ENCODE measurements at regions not wholly inside any gene's neighbourhood (a gene's known extent, or its start where the extent isn't known, plus 50 kb on each side); places are given as distances from the start of the nearest gene placed in this dataset.
"Not testable (repeated sequence)": the region's sequence is repeated elsewhere in the genome, so short reads cannot be mapped to it uniquely, and the experiment has no call there.

DNA sequence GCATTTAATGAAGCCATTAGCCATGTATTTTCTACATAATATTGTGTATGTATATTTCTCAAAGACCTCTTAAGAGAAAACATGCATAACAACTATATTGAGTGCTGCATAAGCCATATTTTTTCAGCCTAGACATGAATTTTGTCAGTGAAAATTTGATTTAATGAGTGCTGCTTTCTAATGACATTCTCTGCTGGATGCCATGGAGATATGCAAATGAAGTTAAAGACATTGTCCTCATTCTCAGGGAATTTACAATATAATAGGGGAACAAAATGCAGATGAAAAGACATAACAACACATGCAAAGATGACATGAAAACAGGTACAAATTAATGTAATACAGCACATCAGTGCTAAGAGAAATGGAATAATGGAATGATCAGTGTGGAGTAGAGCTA is 118.7 kb downstream of the ATOH1 start:
- Mint-ChIP-seq H3K9me3 (peaks cover under 1% of the 10 kb centered on the region), H3K4me3 (no peak overlapping the region), H3K27me3 (ENCODE audit: low read depth) (no peaks in the 10 kb centered on the region), H3K27ac (ENCODE audit: unreplicated experiment) (no peak overlapping the region), H3K4me1 (no peaks in the 10 kb centered on the region), H3K36me3 (ENCODE audit: low read depth) (no peaks in the 10 kb centered on the region)
- TF ChIP-seq, protein P1, sequence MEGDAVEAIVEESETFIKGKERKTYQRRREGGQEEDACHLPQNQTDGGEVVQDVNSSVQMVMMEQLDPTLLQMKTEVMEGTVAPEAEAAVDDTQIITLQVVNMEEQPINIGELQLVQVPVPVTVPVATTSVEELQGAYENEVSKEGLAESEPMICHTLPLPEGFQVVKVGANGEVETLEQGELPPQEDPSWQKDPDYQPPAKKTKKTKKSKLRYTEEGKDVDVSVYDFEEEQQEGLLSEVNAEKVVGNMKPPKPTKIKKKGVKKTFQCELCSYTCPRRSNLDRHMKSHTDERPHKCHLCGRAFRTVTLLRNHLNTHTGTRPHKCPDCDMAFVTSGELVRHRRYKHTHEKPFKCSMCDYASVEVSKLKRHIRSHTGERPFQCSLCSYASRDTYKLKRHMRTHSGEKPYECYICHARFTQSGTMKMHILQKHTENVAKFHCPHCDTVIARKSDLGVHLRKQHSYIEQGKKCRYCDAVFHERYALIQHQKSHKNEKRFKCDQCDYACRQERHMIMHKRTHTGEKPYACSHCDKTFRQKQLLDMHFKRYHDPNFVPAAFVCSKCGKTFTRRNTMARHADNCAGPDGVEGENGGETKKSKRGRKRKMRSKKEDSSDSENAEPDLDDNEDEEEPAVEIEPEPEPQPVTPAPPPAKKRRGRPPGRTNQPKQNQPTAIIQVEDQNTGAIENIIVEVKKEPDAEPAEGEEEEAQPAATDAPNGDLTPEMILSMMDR (conservative IDR thresholded peaks at IDR 0.05), result no peak
- no peak for DNase-seq (ENCODE audit: low read depth, low spot score)

DNA sequence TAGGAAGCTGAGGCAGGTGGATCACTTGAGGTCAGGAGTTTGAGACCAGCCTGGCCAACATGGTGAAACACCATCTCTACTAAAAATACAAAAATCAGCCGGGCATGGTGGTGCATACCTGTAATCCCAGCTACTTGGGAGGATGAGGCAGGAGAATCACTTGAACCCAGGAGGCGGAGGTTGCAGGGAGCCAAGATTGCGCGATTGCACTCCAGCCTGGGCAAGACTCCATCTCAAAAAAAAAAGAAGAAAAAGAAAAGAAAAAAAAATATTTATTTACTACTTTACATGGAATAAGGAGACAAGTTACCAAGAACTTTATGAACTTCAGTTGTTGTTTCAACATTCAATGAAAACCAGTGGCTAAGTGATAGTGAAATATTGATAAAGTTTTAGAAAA is 121.7 kb downstream of the ATOH1 start:
- not testable (repeated sequence) for H3K9me3 Mint-ChIP-seq; H3K27me3 Mint-ChIP-seq (ENCODE audit: low read depth); H3K4me1 Mint-ChIP-seq; H3K4me3 Mint-ChIP-seq; H3K27ac Mint-ChIP-seq (ENCODE audit: unreplicated experiment); DNase-seq (ENCODE audit: low read depth, low spot score); H3K36me3 Mint-ChIP-seq (ENCODE audit: low read depth)

DNA sequence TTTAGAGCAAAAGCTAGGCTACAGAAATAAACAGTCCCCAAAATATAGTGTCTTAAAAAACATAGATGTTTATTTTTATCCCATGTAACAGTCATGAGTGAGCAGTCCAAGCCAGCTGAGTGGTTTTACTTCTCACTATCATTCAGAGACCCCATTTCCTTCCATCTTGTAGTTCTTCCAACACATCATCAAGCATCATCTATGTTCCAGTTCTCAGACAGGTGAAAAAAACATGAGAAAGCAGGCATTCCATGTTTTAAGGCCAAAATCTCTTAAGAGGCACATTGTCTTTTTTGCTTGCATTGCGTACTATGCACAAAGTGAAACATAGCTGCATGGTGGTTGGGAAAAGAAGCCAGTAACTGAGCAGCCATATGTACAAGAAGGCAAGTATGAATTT is 128.6 kb downstream of the ATOH1 start:
- Mint-ChIP-seq H3K9me3 (peaks cover 11% of the 10 kb centered on the region), H3K4me1 (no peaks in the 10 kb centered on the region), H3K27ac (ENCODE audit: unreplicated experiment) (no peak overlapping the region), H3K27me3 (ENCODE audit: low read depth) (no peaks in the 10 kb centered on the region), H3K36me3 (ENCODE audit: low read depth) (no peaks in the 10 kb centered on the region), H3K4me3 (no peak overlapping the region)
- no peak for DNase-seq (ENCODE audit: low read depth, low spot score)
- TF ChIP-seq, protein P1 (conservative IDR thresholded peaks at IDR 0.05), result no peak

DNA sequence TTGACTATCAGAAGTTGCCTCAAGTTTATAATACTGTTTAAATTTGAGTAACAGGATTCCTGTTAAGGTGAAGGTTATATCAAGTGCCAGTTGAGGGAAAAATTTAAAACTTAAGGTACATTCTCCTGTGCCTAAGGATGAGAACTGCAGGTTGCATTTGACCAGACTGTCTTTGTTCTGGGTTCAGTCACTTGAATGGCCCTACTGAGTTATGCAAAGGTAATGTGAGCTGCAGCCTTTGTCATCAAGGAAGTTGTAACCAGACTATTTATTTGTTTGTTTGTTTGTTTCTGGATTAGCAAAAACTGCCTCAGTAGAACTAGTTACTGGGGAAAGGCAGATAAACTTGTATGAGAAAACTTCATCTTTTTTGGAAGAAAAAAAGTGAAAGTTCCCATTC is 131.9 kb downstream of the ATOH1 start:
- H3K36me3 Mint-ChIP-seq (ENCODE audit: low read depth), result no peaks in the 10 kb centered on the region
- H3K4me1 Mint-ChIP-seq, result no peaks in the 10 kb centered on the region
- no peaks in the 10 kb centered on the region for H3K27me3 Mint-ChIP-seq (ENCODE audit: low read depth)
- H3K27ac Mint-ChIP-seq (ENCODE audit: unreplicated experiment), result no peak overlapping the region
- no peak for DNase-seq (ENCODE audit: low read depth, low spot score)
- no peak overlapping the region for H3K4me3 Mint-ChIP-seq
- TF ChIP-seq, protein P1 (conservative IDR thresholded peaks at IDR 0.05), result no peak
- peaks cover 2% of the 10 kb centered on the region for H3K9me3 Mint-ChIP-seq

DNA sequence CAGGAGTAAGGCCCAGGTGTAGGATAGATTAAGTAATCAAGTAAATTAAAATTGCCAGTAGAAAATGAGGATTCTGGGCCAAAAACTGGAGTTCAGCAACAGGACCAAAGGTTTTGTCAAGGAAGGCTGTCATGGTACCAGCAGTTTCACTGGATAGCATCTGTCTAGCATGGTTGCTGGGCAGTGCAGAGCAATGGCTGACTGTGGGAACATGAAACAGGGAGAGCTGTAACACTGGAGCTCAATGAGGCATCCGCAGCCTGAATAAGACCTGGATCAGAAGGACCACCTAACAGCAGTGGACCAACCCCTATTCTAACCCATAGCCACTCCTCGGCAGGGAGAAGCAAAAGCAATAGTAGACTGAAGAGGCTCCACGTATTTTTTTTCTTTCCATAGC is 132.4 kb downstream of the ATOH1 start:
- H3K27me3 Mint-ChIP-seq (ENCODE audit: low read depth), result no peaks in the 10 kb centered on the region
- H3K4me1 Mint-ChIP-seq, result no peaks in the 10 kb centered on the region
- DNase-seq (ENCODE audit: low read depth, low spot score), result no peak
- no peak overlapping the region for H3K27ac Mint-ChIP-seq (ENCODE audit: unreplicated experiment)
- H3K9me3 Mint-ChIP-seq, result peaks cover 2% of the 10 kb centered on the region
- no peak overlapping the region for H3K4me3 Mint-ChIP-seq
- no peaks in the 10 kb centered on the region for H3K36me3 Mint-ChIP-seq (ENCODE audit: low read depth)
- TF ChIP-seq, protein P1 (conservative IDR thresholded peaks at IDR 0.05), result no peak

DNA sequence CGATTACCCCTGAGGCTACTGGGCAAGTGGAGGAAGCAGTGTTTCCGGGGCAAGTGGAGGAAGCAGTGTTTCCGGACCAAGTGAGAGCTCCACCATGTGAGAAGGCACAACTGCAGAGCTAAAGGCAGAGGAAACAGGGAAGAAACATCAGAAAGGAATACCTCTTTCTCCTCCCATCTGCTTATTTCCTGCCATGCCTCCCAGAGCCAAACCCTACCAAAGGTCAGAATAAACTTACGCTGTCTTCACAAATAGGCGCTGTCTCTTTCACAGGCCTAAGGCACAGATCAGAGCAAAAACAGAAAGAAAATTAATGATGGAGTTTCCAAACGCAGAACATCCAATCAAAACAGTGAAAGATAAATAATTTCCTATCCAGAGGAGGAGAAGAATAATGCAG is 153.0 kb downstream of the ATOH1 start:
- H3K36me3 Mint-ChIP-seq (ENCODE audit: low read depth), result no peaks in the 10 kb centered on the region
- H3K4me1 Mint-ChIP-seq, result peaks cover 18% of the 10 kb centered on the region
- H3K9me3 Mint-ChIP-seq, result peaks cover 8% of the 10 kb centered on the region
- peak overlapping the region; percentile 53 for H3K27ac Mint-ChIP-seq (ENCODE audit: unreplicated experiment)
- H3K27me3 Mint-ChIP-seq (ENCODE audit: low read depth), result no peaks in the 10 kb centered on the region
- TF ChIP-seq, protein P1 (conservative IDR thresholded peaks at IDR 0.05), result no peak
- no peak for DNase-seq (ENCODE audit: low read depth, low spot score)
- H3K4me3 Mint-ChIP-seq, result no peak overlapping the region
